Activated CD4-positive, alpha-beta memory T cell treated with anti-CD3 and anti-CD28 coated beads, Interleukin-2, amount 10 ng/mL, durations not matched to agents 7 days and 5 days (primary cell): ENCODE measurements at regions not wholly inside any gene's neighbourhood (a gene's known extent, or its start where the extent isn't known, plus 50 kb on each side); places are given as distances from the start of the nearest gene placed in this dataset.

ENCODE experiments used
- CTCF ChIA-PET: fragments of 350-600 bp; sonication (Branson Sonifier 250); formaldehyde crosslinking; loops from one replicate; lab custom pipeline; 2021; ENCODE audit warnings: antibody characterized with exemption, inconsistent platforms; lab: Charles Lee
- POLR2A ChIA-PET: fragments of 350-600 bp; sonication (Branson Sonifier 250); formaldehyde crosslinking; loops from one replicate; lab custom pipeline; 2021; ENCODE audit warnings: antibody characterized with exemption; lab: Charles Lee
- DNase-seq: peaks from one replicate; pipeline ENCODE4 v3.0.0-alpha.2; 2020
- H3K27ac Mint-ChIP-seq: one replicate; pipeline ENCODE4 v1.8.0; 2021; ENCODE audit warnings: mild to moderate bottlenecking, mixed read lengths
- H3K27me3 Mint-ChIP-seq: one replicate; pipeline ENCODE4 v1.8.0; 2021; ENCODE audit warnings: mixed read lengths
- H3K36me3 Mint-ChIP-seq: one replicate; pipeline ENCODE4 v1.8.0; 2021; ENCODE audit warnings: low read depth, mixed read lengths
- H3K4me1 Mint-ChIP-seq: one replicate; pipeline ENCODE4 v1.8.0; 2021; ENCODE audit warnings: mixed read lengths
- H3K4me3 Mint-ChIP-seq: one replicate; pipeline ENCODE4 v1.8.0; 2021; ENCODE audit warnings: mild to moderate bottlenecking, mixed read lengths
- H3K9me3 Mint-ChIP-seq: one replicate; pipeline ENCODE4 v1.8.0; 2021; ENCODE audit warnings: mixed read lengths

- Mint-ChIP-seq H3K27ac (no peak overlapping the region), H3K27me3 (peaks cover 5% of the 10 kb centered on the region), H3K4me1 (peaks cover 2% of the 10 kb centered on the region), H3K4me3 (no peak overlapping the region), H3K9me3 (no peaks in the 10 kb centered on the region), H3K36me3 (no peaks in the 10 kb centered on the region)
- DNase-seq = no peak
- CTCF ChIA-PET = no interaction called here
- POLR2A ChIA-PET = no interaction called here
Observed at GRCh38 chr11:134622458-134622857, 210.4 kb upstream of the B3GAT1 start.

GRCh38 chr11:134617360-134617759 lies 205.3 kb upstream of the B3GAT1 start:
- DNase-seq = no peak
- H3K9me3 Mint-ChIP-seq = no peaks in the 10 kb centered on the region
- no peak overlapping the region for H3K4me3 Mint-ChIP-seq
- H3K36me3 Mint-ChIP-seq = no peaks in the 10 kb centered on the region
- no peak overlapping the region for H3K27ac Mint-ChIP-seq
- no peaks in the 10 kb centered on the region for H3K27me3 Mint-ChIP-seq
- H3K4me1 Mint-ChIP-seq = peaks cover 2% of the 10 kb centered on the region
- POLR2A ChIA-PET = no interaction called here
- CTCF ChIA-PET = no interaction called here

DNA sequence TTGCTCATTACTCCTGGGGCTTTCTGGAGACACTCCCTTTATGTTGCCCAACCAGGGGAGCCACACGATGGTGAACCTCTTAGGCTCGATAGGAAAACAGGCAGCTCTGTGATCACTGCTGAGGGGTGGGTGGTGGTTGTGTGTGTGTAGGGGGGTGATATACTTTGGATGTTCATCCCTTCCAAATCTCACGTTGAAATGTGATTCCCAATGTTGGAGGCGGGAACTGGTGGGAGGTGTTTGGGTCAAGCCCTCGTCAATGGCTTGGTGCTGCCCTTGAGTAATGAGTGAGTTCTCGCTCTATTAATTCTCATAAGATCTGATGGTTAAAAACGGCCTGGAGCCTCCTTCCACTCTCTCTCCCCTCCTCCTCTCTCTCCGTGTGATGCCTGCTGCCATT lies 204.0 kb upstream of the B3GAT1 start:
- no peaks in the 10 kb centered on the region for H3K9me3 Mint-ChIP-seq
- H3K27ac Mint-ChIP-seq = no peak overlapping the region
- H3K4me3 Mint-ChIP-seq = no peak overlapping the region
- no peak for DNase-seq
- H3K36me3 Mint-ChIP-seq = no peaks in the 10 kb centered on the region
- POLR2A ChIA-PET = no interaction called here
- H3K4me1 Mint-ChIP-seq = no peaks in the 10 kb centered on the region
- CTCF ChIA-PET = no interaction called here
- no peaks in the 10 kb centered on the region for H3K27me3 Mint-ChIP-seq

DNA sequence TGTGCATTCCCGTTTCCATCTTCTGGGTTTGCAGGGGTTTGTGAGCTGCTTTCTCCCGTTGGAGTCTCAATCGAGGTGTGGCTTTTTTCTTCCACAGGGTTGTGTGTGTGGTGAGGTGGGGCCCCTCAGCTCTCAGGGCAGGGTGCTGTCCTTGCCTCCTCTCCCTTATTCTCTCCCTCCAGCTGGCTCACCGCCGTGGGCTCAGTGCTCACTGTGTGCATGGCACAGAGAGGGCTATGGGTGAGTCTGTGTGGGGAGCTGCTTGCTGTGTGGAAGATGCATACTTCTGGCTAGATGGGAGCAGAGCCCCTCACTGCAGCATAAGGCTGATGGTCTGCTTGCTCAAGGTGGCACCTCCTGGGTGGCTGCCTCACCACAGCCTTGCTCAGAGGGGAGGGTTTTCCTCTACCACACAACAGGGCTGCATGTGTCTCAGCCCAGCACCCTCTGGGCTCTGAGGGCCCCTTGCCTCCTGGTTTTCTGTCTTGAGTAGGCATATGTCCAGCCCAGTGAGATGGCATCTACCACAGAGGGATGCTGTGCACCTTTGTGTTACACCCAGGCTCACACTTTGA lies 203.1 kb upstream of the B3GAT1 start:
- Mint-ChIP-seq H3K4me3 (no peak overlapping the region), H3K9me3 (no peaks in the 10 kb centered on the region)
- no peak for DNase-seq

GRCh38 chr11:134614141-134614540 lies 202.1 kb upstream of the B3GAT1 start:
- Mint-ChIP-seq H3K36me3 (no peaks in the 10 kb centered on the region), H3K4me1 (no peaks in the 10 kb centered on the region), H3K9me3 (no peaks in the 10 kb centered on the region), H3K4me3 (no peak overlapping the region), H3K27me3 (peaks cover 1% of the 10 kb centered on the region), H3K27ac (no peak overlapping the region)
- ChIA-PET POLR2A (no interaction called here), CTCF (no interaction called here)
- DNase-seq = no peak

More for the DNA sequence above, 203.1 kb upstream of the B3GAT1 start:
- CTCF ChIA-PET = no interaction called here
- POLR2A ChIA-PET = interaction anchor here (0.6 kb wide), 1 partner anchor 251 kb away, joined by 3 read pairs; no protein-coding TSS in a partner anchor
- Mint-ChIP-seq H3K27me3 (no peaks in the 10 kb centered on the region), H3K27ac (no peak overlapping the region), H3K36me3 (no peaks in the 10 kb centered on the region), H3K4me1 (no peaks in the 10 kb centered on the region)

DNA sequence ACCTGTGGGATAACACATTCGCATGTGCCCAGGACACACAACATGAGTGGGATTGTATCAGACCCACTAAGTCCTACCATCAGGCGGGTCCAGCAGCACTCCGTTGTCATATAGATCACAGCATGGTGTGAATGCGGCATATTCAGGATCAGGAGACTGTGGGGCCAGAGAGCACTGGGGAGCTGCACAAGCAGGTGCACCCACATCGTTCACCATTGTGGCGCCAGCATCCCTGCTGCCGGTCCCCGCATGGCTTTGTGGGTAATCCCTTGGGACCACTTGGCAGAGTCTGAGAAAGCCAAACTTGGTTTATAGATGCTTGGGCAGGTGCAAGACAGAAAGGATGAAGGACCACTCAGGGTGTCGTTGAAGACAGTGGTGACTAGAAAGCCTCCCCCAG lies 201.6 kb upstream of the B3GAT1 start:
- no peaks in the 10 kb centered on the region for H3K36me3 Mint-ChIP-seq
- H3K4me3 Mint-ChIP-seq = no peak overlapping the region
- no peaks in the 10 kb centered on the region for H3K9me3 Mint-ChIP-seq
- ChIA-PET CTCF (no interaction called here), POLR2A (no interaction called here)
- no peak for DNase-seq
- no peak overlapping the region for H3K27ac Mint-ChIP-seq
- no peaks in the 10 kb centered on the region for H3K4me1 Mint-ChIP-seq
- peaks cover 1% of the 10 kb centered on the region for H3K27me3 Mint-ChIP-seq

DNA sequence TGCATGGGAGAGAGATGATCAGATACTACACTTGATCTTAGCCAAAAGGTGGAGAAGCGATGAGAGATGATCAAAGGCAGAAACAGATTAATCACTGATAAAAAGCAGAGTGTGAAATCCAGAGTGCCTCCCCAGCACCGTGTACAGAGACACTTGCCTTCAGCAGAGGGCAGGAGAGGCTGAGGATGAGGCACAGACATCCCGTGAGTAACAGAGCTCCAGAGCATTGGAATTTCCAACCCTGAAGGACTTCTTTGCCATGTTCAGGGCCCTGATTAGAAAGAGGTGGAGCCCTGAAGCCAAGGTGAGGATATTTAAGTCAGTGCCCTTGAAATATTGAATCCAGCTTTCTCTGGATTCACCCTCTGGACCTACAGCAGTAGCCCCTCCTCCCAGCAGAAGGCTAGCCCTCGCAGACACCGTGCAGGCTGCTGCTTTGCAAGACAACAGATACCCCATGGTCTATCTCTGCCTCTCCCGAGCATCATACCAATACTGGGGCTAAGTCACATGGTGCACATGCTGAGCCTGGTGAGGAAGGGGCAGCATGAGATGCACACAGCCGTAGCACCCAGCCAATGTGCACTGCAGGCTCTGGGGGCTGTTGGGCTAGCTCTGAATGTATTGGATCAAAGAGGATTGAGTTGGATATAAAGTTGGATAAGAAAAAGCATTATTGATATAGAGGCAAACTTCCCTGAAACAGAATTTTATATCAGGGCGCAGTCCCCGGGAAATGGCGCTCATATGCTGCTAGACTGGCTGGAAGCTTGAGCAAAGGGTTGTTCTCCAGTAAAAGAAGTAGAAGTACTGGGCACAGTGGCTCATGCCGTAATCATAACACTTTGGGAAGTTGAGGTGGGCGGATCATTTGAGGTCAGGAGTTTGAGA lies 200.3 kb upstream of the B3GAT1 start:
- ChIA-PET POLR2A (no interaction called here), CTCF (no interaction called here)
- no peak overlapping the region for H3K4me3 Mint-ChIP-seq
- no peaks in the 10 kb centered on the region for H3K4me1 Mint-ChIP-seq
- no peaks in the 10 kb centered on the region for H3K36me3 Mint-ChIP-seq
- no peak for DNase-seq
- no peaks in the 10 kb centered on the region for H3K9me3 Mint-ChIP-seq
- no peak overlapping the region for H3K27ac Mint-ChIP-seq
- H3K27me3 Mint-ChIP-seq = peaks cover 4% of the 10 kb centered on the region

GRCh38 chr11:134611537-134611936 lies 199.5 kb upstream of the B3GAT1 start:
- CTCF ChIA-PET = no interaction called here
- Mint-ChIP-seq H3K9me3 (no peaks in the 10 kb centered on the region), H3K4me1 (no peaks in the 10 kb centered on the region), H3K27ac (no peak overlapping the region), H3K36me3 (no peaks in the 10 kb centered on the region), H3K4me3 (no peak overlapping the region), H3K27me3 (peaks cover 4% of the 10 kb centered on the region)
- DNase-seq = no peak
- POLR2A ChIA-PET = no interaction called here

DNA sequence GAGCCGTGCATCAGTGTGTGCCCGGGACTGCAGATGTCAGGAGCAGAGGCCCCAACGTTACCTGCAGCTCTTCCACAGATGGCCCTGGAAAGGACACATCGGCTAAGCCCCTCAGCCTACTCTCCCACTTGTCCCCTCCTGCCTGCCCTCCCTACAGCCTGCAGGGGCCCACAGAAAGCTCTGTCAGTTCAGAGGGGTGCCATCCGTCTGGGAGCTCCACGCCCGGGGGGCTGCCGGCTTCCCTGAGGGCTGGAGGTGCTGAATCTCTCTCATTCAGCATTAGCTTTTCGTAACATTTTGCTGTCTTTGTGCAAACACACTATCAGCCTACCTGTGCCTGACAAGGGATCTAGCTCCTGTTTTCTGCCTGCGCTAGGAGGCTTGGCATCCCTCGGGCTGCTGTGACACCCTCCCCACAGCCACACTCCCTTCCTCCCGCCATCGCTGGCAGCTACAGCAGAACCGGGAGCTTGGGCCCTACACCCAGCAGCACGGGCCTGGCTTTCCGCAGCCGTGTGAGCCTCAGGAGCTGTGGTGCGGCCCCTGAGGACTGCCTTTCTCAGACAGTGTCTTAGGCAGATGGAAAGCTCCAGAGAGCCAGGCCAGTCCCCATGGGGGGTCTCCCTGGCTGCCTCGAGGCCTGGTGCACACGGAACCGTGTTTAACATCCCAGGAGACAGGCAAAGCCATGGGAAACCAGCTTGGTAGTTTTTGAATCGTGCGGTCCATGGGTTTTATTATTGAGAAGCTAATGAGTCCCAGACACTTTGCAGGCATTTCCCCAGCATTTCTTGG lies 198.3 kb upstream of the B3GAT1 start:
- no peak overlapping the region for H3K27ac Mint-ChIP-seq
- no peak overlapping the region for H3K4me3 Mint-ChIP-seq
- POLR2A ChIA-PET = no interaction called here
- CTCF ChIA-PET = no interaction called here
- no peak for DNase-seq
- H3K27me3 Mint-ChIP-seq = peaks cover 6% of the 10 kb centered on the region
- H3K36me3 Mint-ChIP-seq = no peaks in the 10 kb centered on the region
- no peaks in the 10 kb centered on the region for H3K4me1 Mint-ChIP-seq
- no peaks in the 10 kb centered on the region for H3K9me3 Mint-ChIP-seq

- H3K27ac Mint-ChIP-seq = no peak overlapping the region
- ChIA-PET POLR2A (no interaction called here), CTCF (no interaction called here)
- H3K27me3 Mint-ChIP-seq = peaks cover 6% of the 10 kb centered on the region
- no peaks in the 10 kb centered on the region for H3K4me1 Mint-ChIP-seq
- H3K4me3 Mint-ChIP-seq = no peak overlapping the region
- no peak for DNase-seq
- H3K9me3 Mint-ChIP-seq = no peaks in the 10 kb centered on the region
- H3K36me3 Mint-ChIP-seq = no peaks in the 10 kb centered on the region
Observed at GRCh38 chr11:134609361-134610115, 197.5 kb upstream of the B3GAT1 start.

DNA sequence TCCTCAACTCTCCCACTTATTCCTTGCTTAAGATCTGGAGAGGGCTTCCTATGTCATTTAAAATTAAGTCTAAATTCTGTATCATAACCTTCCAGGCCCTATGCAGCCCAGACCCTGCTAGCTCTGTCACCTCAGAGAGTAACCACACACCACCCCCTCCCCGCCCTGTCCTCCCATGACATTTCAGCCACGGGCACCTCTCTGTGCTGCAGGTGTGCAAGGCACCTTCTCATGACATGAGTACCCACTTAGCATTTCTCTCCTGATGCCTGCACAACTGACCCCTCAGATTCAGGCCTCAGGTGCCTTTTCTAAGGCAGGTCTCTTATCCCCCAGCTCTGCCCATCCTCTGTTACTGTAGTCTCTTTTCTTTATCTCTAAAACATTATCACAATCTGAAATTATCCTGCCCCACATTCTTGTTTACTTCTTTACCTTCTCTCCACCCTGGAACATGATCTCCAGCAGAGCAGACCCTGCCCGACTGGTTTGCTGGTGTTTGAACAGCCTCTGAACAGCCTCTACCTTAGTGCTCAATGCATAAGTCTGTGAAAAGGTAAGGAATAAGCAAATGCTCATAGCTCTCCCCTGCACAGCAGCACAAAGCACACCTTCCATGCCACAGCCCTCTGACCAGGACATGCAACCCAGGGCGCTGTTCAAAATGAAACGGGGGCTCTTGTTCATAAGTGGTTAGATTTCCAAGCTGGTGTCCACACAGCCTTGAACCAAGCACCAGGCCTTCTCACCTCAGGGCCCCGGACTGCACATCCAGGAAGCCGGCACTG lies 196.1 kb upstream of the B3GAT1 start:
- no peak for DNase-seq
- ChIA-PET POLR2A (no interaction called here), CTCF (no interaction called here)
- Mint-ChIP-seq H3K27ac (no peak overlapping the region), H3K4me3 (no peak overlapping the region), H3K4me1 (no peaks in the 10 kb centered on the region), H3K36me3 (no peaks in the 10 kb centered on the region), H3K9me3 (no peaks in the 10 kb centered on the region), H3K27me3 (peaks cover 10% of the 10 kb centered on the region)

DNA sequence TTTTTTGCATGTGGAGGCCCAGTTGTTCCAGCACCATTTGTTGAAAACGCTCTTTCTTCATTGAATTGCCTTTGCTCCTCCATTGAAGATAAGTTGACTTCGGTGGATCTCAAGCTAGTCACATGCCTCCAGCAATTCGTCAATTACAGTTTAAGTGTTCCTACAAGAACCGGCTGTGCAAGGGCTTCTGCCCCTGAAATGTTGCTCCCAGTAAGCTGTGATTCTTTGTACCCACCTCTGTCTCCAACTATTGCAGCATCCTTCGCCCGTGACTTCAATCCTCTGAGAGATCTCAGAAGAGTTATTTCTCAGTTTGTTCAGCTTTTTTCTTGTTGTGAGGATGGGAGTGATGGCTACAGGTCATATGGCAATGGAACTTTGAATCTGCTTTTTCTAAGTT lies 194.2 kb upstream of the B3GAT1 start:
- H3K36me3 Mint-ChIP-seq = no peaks in the 10 kb centered on the region
- peaks cover 24% of the 10 kb centered on the region for H3K27me3 Mint-ChIP-seq
- no peaks in the 10 kb centered on the region for H3K9me3 Mint-ChIP-seq
- no peaks in the 10 kb centered on the region for H3K4me1 Mint-ChIP-seq
- H3K4me3 Mint-ChIP-seq = no peak overlapping the region
- DNase-seq = no peak
- H3K27ac Mint-ChIP-seq = no peak overlapping the region
- CTCF ChIA-PET = interaction anchor here (0.5 kb wide), 1 partner anchor 731 kb away, joined by 3 read pairs; no protein-coding TSS in a partner anchor
- POLR2A ChIA-PET = no interaction called here
